ENCODE measurements at regions not wholly inside any gene's neighbourhood (a gene's known extent, or its start where the extent isn't known, plus 50 kb on each side); places are given as distances from the start of the nearest gene placed in this dataset.

- no peaks in the 10 kb centered on the region for H3F3A ChIP-seq (ENCODE audit: insufficient read depth, low read length)
- no peaks in the 10 kb centered on the region for H4K20me1 ChIP-seq (ENCODE audit: insufficient read depth, low read length)
- H3K9me3 ChIP-seq (ENCODE audit: low read length): no peaks in the 10 kb centered on the region
- no peak overlapping the region for H2AFZ ChIP-seq (ENCODE audit: low read length)
- H3K9me2 ChIP-seq (ENCODE audit: low read depth, low read length): no peaks in the 10 kb centered on the region
- TF ChIP-seq CTCF (IDR thresholded peaks at IDR 0.05; ENCODE audit: low read length) (no peak), EZH2 (IDR thresholded peaks at IDR 0.05; ENCODE audit: borderline replicate concordance, low read length) (no peak)
- H3K4me1 ChIP-seq (ENCODE audit: insufficient read depth, low read length, severe bottlenecking): no peaks in the 10 kb centered on the region
- H3K4me2 ChIP-seq (ENCODE audit: low read length): no peak overlapping the region
- H3K36me3 ChIP-seq (ENCODE audit: insufficient read depth, low read length): no peaks in the 10 kb centered on the region
- no peaks in the 10 kb centered on the region for H3K27me3 ChIP-seq (ENCODE audit: insufficient read depth, low read length)
- H3K9ac ChIP-seq (ENCODE audit: low read length): no peak overlapping the region
- no peak overlapping the region for H3K27ac ChIP-seq (ENCODE audit: low read depth, low read length, poor library complexity, severe bottlenecking)
- no peaks in the 10 kb centered on the region for H3K79me2 ChIP-seq (ENCODE audit: insufficient read depth, low read length)
- no peak overlapping the region for H3K4me3 ChIP-seq (ENCODE audit: low read depth, low read length, poor library complexity, severe bottlenecking)
Observed at GRCh38 chr4:31334086-31334910, 614.1 kb downstream of the PCDH7 start.

GRCh38 chr4:31338000-31338399 is 617.8 kb downstream of the PCDH7 start:
- Histone ChIP-seq H3K36me3 (ENCODE audit: insufficient read depth, low read length) (no peaks in the 10 kb centered on the region), H3K9me2 (ENCODE audit: low read depth, low read length) (no peaks in the 10 kb centered on the region), H3K9me3 (ENCODE audit: low read length) (no peaks in the 10 kb centered on the region), H3K4me2 (ENCODE audit: low read length) (no peak overlapping the region), H3K9ac (ENCODE audit: low read length) (no peak overlapping the region), H3K4me1 (ENCODE audit: insufficient read depth, low read length, severe bottlenecking) (no peaks in the 10 kb centered on the region), H3K27ac (ENCODE audit: low read depth, low read length, poor library complexity, severe bottlenecking) (no peak overlapping the region), H3K4me3 (ENCODE audit: low read depth, low read length, poor library complexity, severe bottlenecking) (no peak overlapping the region), H3K27me3 (ENCODE audit: insufficient read depth, low read length) (no peaks in the 10 kb centered on the region), H3K79me2 (ENCODE audit: insufficient read depth, low read length) (no peaks in the 10 kb centered on the region), H3F3A (ENCODE audit: insufficient read depth, low read length) (no peaks in the 10 kb centered on the region), H2AFZ (ENCODE audit: low read length) (no peak overlapping the region), H4K20me1 (ENCODE audit: insufficient read depth, low read length) (no peaks in the 10 kb centered on the region)
- TF ChIP-seq EZH2 (IDR thresholded peaks at IDR 0.05; ENCODE audit: borderline replicate concordance, low read length) (no peak), CTCF (IDR thresholded peaks at IDR 0.05; ENCODE audit: low read length) (no peak)

GRCh38 chr4:31341601-31342359 is 621.6 kb downstream of the PCDH7 start:
- Histone ChIP-seq H3K27me3 (ENCODE audit: insufficient read depth, low read length) (no peaks in the 10 kb centered on the region), H3K9me2 (ENCODE audit: low read depth, low read length) (no peaks in the 10 kb centered on the region), H4K20me1 (ENCODE audit: insufficient read depth, low read length) (no peaks in the 10 kb centered on the region), H3K4me1 (ENCODE audit: insufficient read depth, low read length, severe bottlenecking) (no peaks in the 10 kb centered on the region), H3K27ac (ENCODE audit: low read depth, low read length, poor library complexity, severe bottlenecking) (no peak overlapping the region), H2AFZ (ENCODE audit: low read length) (no peak overlapping the region), H3K4me2 (ENCODE audit: low read length) (no peak overlapping the region), H3K9me3 (ENCODE audit: low read length) (no peaks in the 10 kb centered on the region), H3K9ac (ENCODE audit: low read length) (no peak overlapping the region), H3K79me2 (ENCODE audit: insufficient read depth, low read length) (no peaks in the 10 kb centered on the region), H3F3A (ENCODE audit: insufficient read depth, low read length) (no peaks in the 10 kb centered on the region), H3K4me3 (ENCODE audit: low read depth, low read length, poor library complexity, severe bottlenecking) (no peak overlapping the region), H3K36me3 (ENCODE audit: insufficient read depth, low read length) (no peaks in the 10 kb centered on the region)
- no peak for TF ChIP-seq EZH2 (IDR thresholded peaks at IDR 0.05; ENCODE audit: borderline replicate concordance, low read length)
- no peak for TF ChIP-seq CTCF (IDR thresholded peaks at IDR 0.05; ENCODE audit: low read length)

All from OCI-LY1 (cell line).